ENCODE measurements at regions not wholly inside any gene's neighbourhood (a gene's known extent, or its start where the extent isn't known, plus 50 kb on each side); places are given as distances from the start of the nearest gene placed in this dataset.

- Histone ChIP-seq H3K9me3 (ENCODE audit: control insufficient read depth, insufficient read depth, low read length) (no peaks in the 10 kb centered on the region), H3K36me3 (ENCODE audit: control insufficient read depth, insufficient read depth, low read length) (no peaks in the 10 kb centered on the region), H3K27me3 (ENCODE audit: control insufficient read depth, insufficient read depth, low read length) (no peaks in the 10 kb centered on the region), H3K4me1 (ENCODE audit: control insufficient read depth, insufficient read depth, low read length) (peaks cover 11% of the 10 kb centered on the region), H3K27ac (ENCODE audit: low read length) (no peak overlapping the region), H3K4me3 (ENCODE audit: low read length) (no peak overlapping the region)
- no CpG with 5 or more reads among the region's 6 CpGs for WGBS (ENCODE audit: insufficient coverage, insufficient read length)
- DNase-seq (ENCODE audit: low read depth, low spot score), result no peak
Observed at GRCh38 chr3:72256716-72257115, 471.8 kb upstream of the PROK2 start.

GRCh38 chr3:72255791-72256559, 471.0 kb upstream of the PROK2 start:
- no CpG with 5 or more reads among the region's 14 CpGs for WGBS (ENCODE audit: insufficient coverage, insufficient read length)
- Histone ChIP-seq H3K36me3 (ENCODE audit: control insufficient read depth, insufficient read depth, low read length) (no peaks in the 10 kb centered on the region), H3K27ac (ENCODE audit: low read length) (no peak overlapping the region), H3K27me3 (ENCODE audit: control insufficient read depth, insufficient read depth, low read length) (no peaks in the 10 kb centered on the region), H3K4me3 (ENCODE audit: low read length) (no peak overlapping the region), H3K4me1 (ENCODE audit: control insufficient read depth, insufficient read depth, low read length) (peaks cover 11% of the 10 kb centered on the region), H3K9me3 (ENCODE audit: control insufficient read depth, insufficient read depth, low read length) (no peaks in the 10 kb centered on the region)
- no peak for DNase-seq (ENCODE audit: low read depth, low spot score)

GRCh38 chr3:72255191-72255590, 470.2 kb upstream of the PROK2 start:
- WGBS (ENCODE audit: insufficient coverage, insufficient read length), result no CpG with 5 or more reads among the region's 2 CpGs
- no peak overlapping the region for H3K4me3 ChIP-seq (ENCODE audit: low read length)

GRCh38 chr3:72254483-72254882, 469.5 kb upstream of the PROK2 start:
- no peak for DNase-seq (ENCODE audit: low read depth, low spot score)
- no peak overlapping the region for H3K27ac ChIP-seq (ENCODE audit: low read length)
- H3K27me3 ChIP-seq (ENCODE audit: control insufficient read depth, insufficient read depth, low read length), result no peaks in the 10 kb centered on the region
- H3K4me3 ChIP-seq (ENCODE audit: low read length), result no peak overlapping the region
- H3K36me3 ChIP-seq (ENCODE audit: control insufficient read depth, insufficient read depth, low read length), result no peaks in the 10 kb centered on the region
- H3K9me3 ChIP-seq (ENCODE audit: control insufficient read depth, insufficient read depth, low read length), result no peaks in the 10 kb centered on the region
- no CpG with 5 or more reads among the region's 2 CpGs for WGBS (ENCODE audit: insufficient coverage, insufficient read length)
- peaks cover 11% of the 10 kb centered on the region for H3K4me1 ChIP-seq (ENCODE audit: control insufficient read depth, insufficient read depth, low read length)

More at GRCh38 chr3:72255191-72255590, 470.2 kb upstream of the PROK2 start:
- no peaks in the 10 kb centered on the region for H3K36me3 ChIP-seq (ENCODE audit: control insufficient read depth, insufficient read depth, low read length)
- no peaks in the 10 kb centered on the region for H3K9me3 ChIP-seq (ENCODE audit: control insufficient read depth, insufficient read depth, low read length)
- no peak for DNase-seq (ENCODE audit: low read depth, low spot score)
- peaks cover 11% of the 10 kb centered on the region for H3K4me1 ChIP-seq (ENCODE audit: control insufficient read depth, insufficient read depth, low read length)
- no peak overlapping the region for H3K27ac ChIP-seq (ENCODE audit: low read length)
- H3K27me3 ChIP-seq (ENCODE audit: control insufficient read depth, insufficient read depth, low read length), result no peaks in the 10 kb centered on the region

GRCh38 chr3:72250725-72251124, 465.8 kb upstream of the PROK2 start:
- Histone ChIP-seq H3K27ac (ENCODE audit: low read length) (no peak overlapping the region), H3K9me3 (ENCODE audit: control insufficient read depth, insufficient read depth, low read length) (no peaks in the 10 kb centered on the region), H3K4me1 (ENCODE audit: control insufficient read depth, insufficient read depth, low read length) (peaks cover 5% of the 10 kb centered on the region; the same call in 1 of the 2 replicates), H3K27me3 (ENCODE audit: control insufficient read depth, insufficient read depth, low read length) (no peaks in the 10 kb centered on the region), H3K4me3 (ENCODE audit: low read length) (no peak overlapping the region), H3K36me3 (ENCODE audit: control insufficient read depth, insufficient read depth, low read length) (no peaks in the 10 kb centered on the region)
- DNase-seq (ENCODE audit: low read depth, low spot score), result no peak
- no CpG with 5 or more reads among the region's 2 CpGs for WGBS (ENCODE audit: insufficient coverage, insufficient read length)

- no peak overlapping the region for H3K27ac ChIP-seq (ENCODE audit: low read length)
- DNase-seq (ENCODE audit: low read depth, low spot score), result no peak
- no peaks in the 10 kb centered on the region for H3K36me3 ChIP-seq (ENCODE audit: control insufficient read depth, insufficient read depth, low read length)
- H3K9me3 ChIP-seq (ENCODE audit: control insufficient read depth, insufficient read depth, low read length), result no peaks in the 10 kb centered on the region
- H3K4me3 ChIP-seq (ENCODE audit: low read length), result no peak overlapping the region
- WGBS (ENCODE audit: insufficient coverage, insufficient read length), result no CpG with 5 or more reads among the region's 3 CpGs
- no peaks in the 10 kb centered on the region for H3K27me3 ChIP-seq (ENCODE audit: control insufficient read depth, insufficient read depth, low read length)
- no peaks in the 10 kb centered on the region for H3K4me1 ChIP-seq (ENCODE audit: control insufficient read depth, insufficient read depth, low read length)
Observed at GRCh38 chr3:72248869-72249268, 463.9 kb upstream of the PROK2 start.

- no peak overlapping the region for H3K4me3 ChIP-seq (ENCODE audit: low read length)
- no peaks in the 10 kb centered on the region for H3K36me3 ChIP-seq (ENCODE audit: control insufficient read depth, insufficient read depth, low read length)
- no peak for DNase-seq (ENCODE audit: low read depth, low spot score)
- no peaks in the 10 kb centered on the region for H3K9me3 ChIP-seq (ENCODE audit: control insufficient read depth, insufficient read depth, low read length)
- no CpG with 5 or more reads among the region's 1 CpG for WGBS (ENCODE audit: insufficient coverage, insufficient read length)
- no peak overlapping the region for H3K27ac ChIP-seq (ENCODE audit: low read length)
- H3K4me1 ChIP-seq (ENCODE audit: control insufficient read depth, insufficient read depth, low read length), result no peaks in the 10 kb centered on the region
- no peaks in the 10 kb centered on the region for H3K27me3 ChIP-seq (ENCODE audit: control insufficient read depth, insufficient read depth, low read length)
Observed at GRCh38 chr3:72248389-72248761, 463.4 kb upstream of the PROK2 start.

- DNase-seq (ENCODE audit: low read depth, low spot score), result no peak
- H3K27me3 ChIP-seq (ENCODE audit: control insufficient read depth, insufficient read depth, low read length), result no peaks in the 10 kb centered on the region
- H3K36me3 ChIP-seq (ENCODE audit: control insufficient read depth, insufficient read depth, low read length), result no peaks in the 10 kb centered on the region
- H3K4me1 ChIP-seq (ENCODE audit: control insufficient read depth, insufficient read depth, low read length), result no peaks in the 10 kb centered on the region
- H3K27ac ChIP-seq (ENCODE audit: low read length), result no peak overlapping the region
- no peaks in the 10 kb centered on the region for H3K9me3 ChIP-seq (ENCODE audit: control insufficient read depth, insufficient read depth, low read length)
- H3K4me3 ChIP-seq (ENCODE audit: low read length), result no peak overlapping the region
- WGBS (ENCODE audit: insufficient coverage, insufficient read length), result no CpG with 5 or more reads among the region's 1 CpG
Observed at GRCh38 chr3:72247645-72248388, 462.9 kb upstream of the PROK2 start.

- no peaks in the 10 kb centered on the region for H3K27me3 ChIP-seq (ENCODE audit: control insufficient read depth, insufficient read depth, low read length)
- no peak overlapping the region for H3K4me3 ChIP-seq (ENCODE audit: low read length)
- H3K9me3 ChIP-seq (ENCODE audit: control insufficient read depth, insufficient read depth, low read length), result no peaks in the 10 kb centered on the region
- H3K27ac ChIP-seq (ENCODE audit: low read length), result no peak overlapping the region
- WGBS (ENCODE audit: insufficient coverage, insufficient read length), result no CpG with 5 or more reads among the region's 7 CpGs
- no peaks in the 10 kb centered on the region for H3K36me3 ChIP-seq (ENCODE audit: control insufficient read depth, insufficient read depth, low read length)
- no peaks in the 10 kb centered on the region for H3K4me1 ChIP-seq (ENCODE audit: control insufficient read depth, insufficient read depth, low read length)
- DNase-seq (ENCODE audit: low read depth, low spot score), result no peak
Observed at GRCh38 chr3:72247126-72247525, 462.2 kb upstream of the PROK2 start.

GRCh38 chr3:72246685-72247084, 461.7 kb upstream of the PROK2 start:
- H3K27ac ChIP-seq (ENCODE audit: low read length), result no peak overlapping the region
- WGBS (ENCODE audit: insufficient coverage, insufficient read length), result no CpG with 5 or more reads among the region's 6 CpGs
- H3K4me1 ChIP-seq (ENCODE audit: control insufficient read depth, insufficient read depth, low read length), result no peaks in the 10 kb centered on the region
- DNase-seq (ENCODE audit: low read depth, low spot score), result no peak
- H3K4me3 ChIP-seq (ENCODE audit: low read length), result no peak overlapping the region
- no peaks in the 10 kb centered on the region for H3K36me3 ChIP-seq (ENCODE audit: control insufficient read depth, insufficient read depth, low read length)
- H3K27me3 ChIP-seq (ENCODE audit: control insufficient read depth, insufficient read depth, low read length), result no peaks in the 10 kb centered on the region
- no peaks in the 10 kb centered on the region for H3K9me3 ChIP-seq (ENCODE audit: control insufficient read depth, insufficient read depth, low read length)

Measured in iPS DF 6.9 (cell line).